Kidney epithelial cell (primary cell): ENCODE measurements at regions not wholly inside any gene's neighbourhood (a gene's known extent, or its start where the extent isn't known, plus 50 kb on each side); places are given as distances from the start of the nearest gene placed in this dataset.

Source experiments
- DNase-seq: peaks from one replicate; pipeline ENCODE4 v3.0.0-alpha.2; 2010; ENCODE audit warnings: low read depth
- H3K27me3 ChIP-seq: 2 replicates; pipeline ENCODE4 v1.6.0; 2011; ENCODE audit warnings: low read length; ENCODE audit not compliant: control insufficient read depth, insufficient read depth
- H3K36me3 ChIP-seq: 2 replicates; pipeline ENCODE4 v1.5.1; 2011; ENCODE audit warnings: low read length; ENCODE audit not compliant: control insufficient read depth, insufficient read depth
- H3K4me3 ChIP-seq: 2 replicates; pipeline ENCODE4 v1.5.1; 2011; ENCODE audit warnings: low read depth, mild to moderate bottlenecking, control low read depth, low read length
- TF ChIP-seq, protein P1 (sequence below): IDR thresholded peaks from 2 replicates; pipeline ENCODE4 v1.5.1; 2011; ENCODE audit warnings: mild to moderate bottlenecking, moderate library complexity, low read length, control low read depth, inconsistent platforms; ENCODE audit not compliant: insufficient read depth, poor library complexity, severe bottlenecking

DNA sequence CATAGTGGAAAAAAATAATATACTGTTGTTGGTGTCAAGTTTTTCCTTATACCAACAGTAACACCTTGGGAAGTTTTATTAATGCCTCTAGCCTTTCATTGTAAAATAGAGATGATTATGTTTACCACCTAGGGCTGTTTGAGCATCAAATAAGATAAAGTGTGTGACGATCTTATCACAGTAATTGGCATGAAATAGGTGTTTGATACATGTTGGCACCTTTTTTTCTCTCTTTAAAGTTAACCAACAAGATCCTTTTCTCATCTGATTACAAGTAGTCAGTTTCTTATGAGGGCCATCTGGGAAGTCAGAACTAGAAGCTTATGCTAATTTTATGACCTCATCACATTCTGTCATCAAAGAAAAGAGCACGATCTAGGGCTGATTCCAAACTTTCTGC, 669.5 kb downstream of the CCSER2 start:
- Histone ChIP-seq H3K36me3 (no peaks in the 10 kb centered on the region), H3K4me3 (no peak overlapping the region), H3K27me3 (no peaks in the 10 kb centered on the region)
- DNase-seq = no peak
- TF ChIP-seq, protein P1, sequence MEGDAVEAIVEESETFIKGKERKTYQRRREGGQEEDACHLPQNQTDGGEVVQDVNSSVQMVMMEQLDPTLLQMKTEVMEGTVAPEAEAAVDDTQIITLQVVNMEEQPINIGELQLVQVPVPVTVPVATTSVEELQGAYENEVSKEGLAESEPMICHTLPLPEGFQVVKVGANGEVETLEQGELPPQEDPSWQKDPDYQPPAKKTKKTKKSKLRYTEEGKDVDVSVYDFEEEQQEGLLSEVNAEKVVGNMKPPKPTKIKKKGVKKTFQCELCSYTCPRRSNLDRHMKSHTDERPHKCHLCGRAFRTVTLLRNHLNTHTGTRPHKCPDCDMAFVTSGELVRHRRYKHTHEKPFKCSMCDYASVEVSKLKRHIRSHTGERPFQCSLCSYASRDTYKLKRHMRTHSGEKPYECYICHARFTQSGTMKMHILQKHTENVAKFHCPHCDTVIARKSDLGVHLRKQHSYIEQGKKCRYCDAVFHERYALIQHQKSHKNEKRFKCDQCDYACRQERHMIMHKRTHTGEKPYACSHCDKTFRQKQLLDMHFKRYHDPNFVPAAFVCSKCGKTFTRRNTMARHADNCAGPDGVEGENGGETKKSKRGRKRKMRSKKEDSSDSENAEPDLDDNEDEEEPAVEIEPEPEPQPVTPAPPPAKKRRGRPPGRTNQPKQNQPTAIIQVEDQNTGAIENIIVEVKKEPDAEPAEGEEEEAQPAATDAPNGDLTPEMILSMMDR = no peak

DNA sequence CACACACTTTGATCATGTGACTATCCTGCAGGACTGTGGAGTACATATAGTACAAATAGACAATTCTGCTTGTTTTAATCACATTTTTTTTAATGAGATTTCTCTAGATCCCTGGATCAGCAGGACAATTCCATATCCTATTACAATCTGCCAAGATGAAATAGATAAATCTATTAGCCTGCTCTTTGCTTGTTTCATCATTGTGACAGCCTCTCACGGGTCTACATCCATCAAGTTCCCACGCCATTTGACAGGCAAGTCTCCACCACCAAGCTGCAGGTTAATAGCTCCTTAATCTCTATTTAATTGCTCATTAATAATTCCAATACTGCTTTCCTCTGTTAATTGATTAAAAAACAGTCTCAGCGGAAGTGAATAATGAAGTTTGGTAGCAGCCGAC, 671.5 kb downstream of the CCSER2 start:
- TF ChIP-seq, protein P1 = no peak
- Histone ChIP-seq H3K4me3 (no peak overlapping the region), H3K36me3 (no peaks in the 10 kb centered on the region), H3K27me3 (no peaks in the 10 kb centered on the region)
- no peak for DNase-seq

DNA sequence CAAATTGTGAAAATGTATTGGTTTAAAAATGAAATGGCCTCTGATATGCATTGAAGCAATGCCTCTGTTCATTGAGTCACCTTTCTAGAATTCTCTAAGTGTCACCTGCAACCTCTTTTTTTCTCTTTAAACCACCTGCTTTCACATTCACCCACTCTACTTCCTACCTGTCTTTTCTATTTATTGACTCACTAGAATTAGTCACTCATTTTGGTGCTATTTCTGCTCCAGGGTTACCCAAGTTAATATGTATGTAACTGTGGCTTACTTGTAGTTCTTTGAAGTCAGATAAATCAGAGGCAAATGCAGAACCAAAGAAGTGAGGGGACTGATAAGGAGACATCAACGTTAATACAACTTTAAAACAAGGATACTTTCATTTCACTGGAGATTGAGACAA, 674.7 kb downstream of the CCSER2 start:
- Histone ChIP-seq H3K36me3 (no peaks in the 10 kb centered on the region), H3K4me3 (no peak overlapping the region), H3K27me3 (no peaks in the 10 kb centered on the region)
- no peak for DNase-seq
- TF ChIP-seq, protein P1 = no peak

DNA sequence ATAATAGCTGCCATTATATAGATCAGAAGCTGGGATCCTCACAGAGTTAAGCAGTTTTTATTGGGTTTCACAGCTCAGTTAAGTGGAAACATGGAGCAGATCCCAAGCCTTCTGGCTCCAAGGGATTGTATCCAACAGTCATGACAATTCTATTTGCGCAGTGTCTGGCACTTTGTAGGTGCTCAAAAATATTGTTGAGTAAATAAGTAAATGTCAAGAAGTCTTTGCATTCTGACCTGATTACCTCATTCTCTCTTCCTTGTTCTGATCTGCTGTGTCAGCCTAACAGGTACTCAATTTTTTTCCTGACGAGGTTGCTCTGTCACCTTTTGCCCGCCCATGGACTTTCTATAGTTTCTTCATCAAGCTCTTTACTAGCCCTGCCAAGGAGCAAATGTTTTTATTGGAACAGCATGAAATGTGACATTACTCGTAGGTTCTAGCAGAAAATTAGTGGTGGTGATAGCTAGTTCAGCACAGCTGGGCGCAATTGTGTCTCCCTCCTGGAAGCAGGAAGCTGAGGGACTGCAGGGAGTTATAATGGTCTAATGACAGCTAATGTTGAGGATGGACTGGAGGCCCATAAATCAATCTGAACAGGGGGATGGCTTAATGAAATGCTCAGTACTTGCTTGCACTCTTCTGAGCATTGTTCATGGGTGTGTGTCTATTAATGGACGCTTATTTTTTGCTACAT, 680.2 kb downstream of the CCSER2 start:
- TF ChIP-seq, protein P1 = no peak
- Histone ChIP-seq H3K4me3 (no peak overlapping the region), H3K36me3 (no peaks in the 10 kb centered on the region), H3K27me3 (no peaks in the 10 kb centered on the region)
- no peak for DNase-seq

DNA sequence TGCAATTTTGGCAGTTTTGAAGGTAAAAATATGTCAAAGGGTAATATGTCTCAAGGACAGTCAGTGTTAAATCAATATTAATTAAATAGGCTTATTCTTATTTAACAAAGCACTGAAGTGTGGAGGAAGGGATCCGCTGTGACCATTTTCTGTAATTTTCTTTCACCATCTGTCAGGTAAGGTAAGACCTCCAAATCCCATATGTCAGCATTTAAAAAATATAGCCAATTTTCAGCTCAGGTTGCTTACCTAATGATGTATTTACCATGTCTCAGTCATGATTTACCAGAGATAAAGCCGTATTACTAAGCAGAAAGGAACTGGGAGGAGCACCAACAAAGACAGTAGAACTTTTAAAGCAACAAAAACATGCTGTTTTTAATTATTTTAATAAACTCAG, 683.9 kb downstream of the CCSER2 start:
- H3K36me3 ChIP-seq = no peaks in the 10 kb centered on the region
- H3K4me3 ChIP-seq = no peak overlapping the region
- TF ChIP-seq, protein P1 = no peak
- H3K27me3 ChIP-seq = no peaks in the 10 kb centered on the region
- no peak for DNase-seq

DNA sequence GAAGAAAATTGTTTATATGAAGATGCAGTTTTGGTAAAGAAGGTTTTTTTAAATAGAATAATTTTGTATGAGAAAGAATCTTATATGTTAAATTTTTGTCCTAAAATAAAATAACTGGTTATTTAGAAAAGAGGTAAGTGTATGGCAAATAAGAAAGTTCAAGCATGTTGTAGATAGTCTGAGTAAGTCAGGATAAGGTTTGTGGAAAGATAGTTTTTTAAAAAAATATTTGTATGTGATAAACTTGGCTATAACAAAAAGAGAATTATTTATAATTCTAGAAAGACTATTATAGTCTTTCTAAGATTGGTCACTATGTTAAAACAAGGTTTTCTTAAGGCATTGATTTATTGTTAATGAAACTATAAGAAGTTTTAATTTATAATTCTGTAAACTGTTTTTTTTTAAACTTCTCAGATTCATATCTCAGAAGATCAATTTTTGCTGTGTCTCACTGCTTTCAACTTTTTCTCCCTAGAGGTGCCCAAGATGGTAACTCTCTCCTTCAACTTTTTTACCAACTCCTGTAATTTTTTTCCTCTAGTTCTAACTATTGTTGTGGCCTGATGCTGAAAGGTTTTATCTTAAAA, 698.6 kb downstream of the CCSER2 start:
- Histone ChIP-seq H3K27me3 (no peaks in the 10 kb centered on the region), H3K36me3 (no peaks in the 10 kb centered on the region), H3K4me3 (no peak overlapping the region)
- TF ChIP-seq, protein P1 = no peak
- DNase-seq = no peak
